ENCODE measurements at regions not wholly inside any gene's neighbourhood (a gene's known extent, or its start where the extent isn't known, plus 50 kb on each side); places are given as distances from the start of the nearest gene placed in this dataset.

- DNase-seq (ENCODE audit: low spot score) = no peak
- Mint-ChIP-seq H3K9me3 (ENCODE audit: low read depth) (no peaks in the 10 kb centered on the region), H3K4me1 (ENCODE audit: low read depth) (peaks cover 3% of the 10 kb centered on the region), H3K4me3 (ENCODE audit: unreplicated experiment) (no peak overlapping the region), H3K36me3 (ENCODE audit: low read depth) (no peaks in the 10 kb centered on the region), H3K27me3 (ENCODE audit: low read depth) (no peaks in the 10 kb centered on the region), H3K27ac (ENCODE audit: unreplicated experiment) (no peak overlapping the region)
- no peak for TF ChIP-seq CTCF (IDR thresholded peaks at IDR 0.05)
These were observed 72.3 kb upstream of the SH3RF1 start for GRCh38 chr4:169342906-169343564.

DNA sequence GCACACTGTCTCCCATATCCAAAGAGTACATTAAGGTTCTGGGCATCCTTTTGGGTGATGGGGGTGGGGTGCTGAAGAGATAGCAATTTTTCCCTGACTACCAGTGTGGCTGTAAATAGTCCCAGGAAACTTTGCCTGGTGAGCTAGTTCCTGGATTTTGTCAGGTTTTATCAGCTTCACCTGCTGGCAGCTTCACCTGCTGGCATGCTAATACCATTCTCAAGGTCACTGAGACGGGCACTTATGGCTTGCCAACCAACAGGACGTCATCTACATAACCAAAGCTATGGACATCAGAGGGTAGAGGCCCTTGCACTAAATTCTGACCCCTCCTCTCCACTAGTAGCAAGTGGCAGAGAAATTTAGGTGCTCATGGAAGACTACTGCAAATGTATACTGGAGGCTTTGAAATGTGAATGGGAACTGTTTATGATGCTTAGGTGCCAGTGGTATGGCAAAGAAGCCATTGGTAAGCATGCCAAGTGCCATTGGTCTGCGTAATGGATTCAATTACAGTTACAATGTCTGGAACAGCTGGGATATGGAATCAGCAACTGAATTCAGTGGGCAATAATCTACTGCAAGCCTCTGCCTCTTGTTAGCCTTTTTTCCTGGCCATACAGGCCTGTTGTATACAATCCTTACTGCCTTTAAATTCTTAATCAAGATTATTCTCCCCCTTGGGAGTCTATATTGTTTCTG is 71.6 kb upstream of the SH3RF1 start:
- Mint-ChIP-seq H3K9me3 (ENCODE audit: low read depth) (peaks cover 4% of the 10 kb centered on the region), H3K27ac (ENCODE audit: unreplicated experiment) (no peak overlapping the region), H3K27me3 (ENCODE audit: low read depth) (no peaks in the 10 kb centered on the region), H3K36me3 (ENCODE audit: low read depth) (no peaks in the 10 kb centered on the region), H3K4me3 (ENCODE audit: unreplicated experiment) (no peak overlapping the region), H3K4me1 (ENCODE audit: low read depth) (peaks cover 10% of the 10 kb centered on the region)
- TF ChIP-seq CTCF (IDR thresholded peaks at IDR 0.05) = no peak
- DNase-seq (ENCODE audit: low spot score) = no peak

- Mint-ChIP-seq H3K4me3 (ENCODE audit: unreplicated experiment) (no peak overlapping the region), H3K9me3 (ENCODE audit: low read depth) (peaks cover 4% of the 10 kb centered on the region), H3K4me1 (ENCODE audit: low read depth) (peaks cover 10% of the 10 kb centered on the region), H3K36me3 (ENCODE audit: low read depth) (no peaks in the 10 kb centered on the region), H3K27ac (ENCODE audit: unreplicated experiment) (no peak overlapping the region), H3K27me3 (ENCODE audit: low read depth) (no peaks in the 10 kb centered on the region)
- no peak for TF ChIP-seq CTCF (IDR thresholded peaks at IDR 0.05)
- DNase-seq (ENCODE audit: low spot score) = no peak
These were observed 70.7 kb upstream of the SH3RF1 start for GRCh38 chr4:169341490-169341889.

GRCh38 chr4:169340834-169341233 is 70.1 kb upstream of the SH3RF1 start:
- H3K9me3 Mint-ChIP-seq (ENCODE audit: low read depth) = peaks cover 4% of the 10 kb centered on the region
- TF ChIP-seq CTCF (IDR thresholded peaks at IDR 0.05) = no peak
- H3K36me3 Mint-ChIP-seq (ENCODE audit: low read depth) = no peaks in the 10 kb centered on the region
- peaks cover 10% of the 10 kb centered on the region for H3K4me1 Mint-ChIP-seq (ENCODE audit: low read depth)
- H3K27ac Mint-ChIP-seq (ENCODE audit: unreplicated experiment) = no peak overlapping the region
- H3K27me3 Mint-ChIP-seq (ENCODE audit: low read depth) = no peaks in the 10 kb centered on the region
- no peak for DNase-seq (ENCODE audit: low spot score)
- H3K4me3 Mint-ChIP-seq (ENCODE audit: unreplicated experiment) = no peak overlapping the region

- H3K27ac Mint-ChIP-seq (ENCODE audit: unreplicated experiment) = no peak overlapping the region
- no peaks in the 10 kb centered on the region for H3K27me3 Mint-ChIP-seq (ENCODE audit: low read depth)
- peaks cover 19% of the 10 kb centered on the region for H3K4me1 Mint-ChIP-seq (ENCODE audit: low read depth)
- no peak overlapping the region for H3K4me3 Mint-ChIP-seq (ENCODE audit: unreplicated experiment)
- H3K36me3 Mint-ChIP-seq (ENCODE audit: low read depth) = no peaks in the 10 kb centered on the region
- peaks cover 4% of the 10 kb centered on the region for H3K9me3 Mint-ChIP-seq (ENCODE audit: low read depth)
- no peak for TF ChIP-seq CTCF (IDR thresholded peaks at IDR 0.05)
- no peak for DNase-seq (ENCODE audit: low spot score)
These were observed 67.5 kb upstream of the SH3RF1 start for GRCh38 chr4:169338241-169338640.
